GM13976 (cell line): ENCODE measurements at regions not wholly inside any gene's neighbourhood (a gene's known extent, or its start where the extent isn't known, plus 50 kb on each side); places are given as distances from the start of the nearest gene placed in this dataset.

Experiments
- DNase-seq: peaks from one replicate; pipeline ENCODE4 v3.0.0; 2012; ENCODE audit warnings: low spot score
- CTCF ChIP-seq: IDR thresholded peaks from 2 replicates; pipeline ENCODE4 v1.5.1; 2012; ENCODE audit warnings: borderline replicate concordance, mild to moderate bottlenecking; ENCODE audit not compliant: insufficient read depth; ENCODE audit errors: extremely low read depth, missing control alignments, control extremely low read depth
- in situ Hi-C: fragments of 300-500 bp; cut with MboI; formaldehyde crosslinking; loops from one replicate; pipeline ENCODE4 v1.12.0; 2022; ENCODE audit warnings: low sequenced_read_pairs, mixed read lengths, inconsistent platforms; ENCODE audit not compliant: unreplicated experiment

GRCh38 chr3:135629701-135630408 is 335.7 kb upstream of the PPP2R3A start:
- in situ Hi-C loops, result no loop called here
- DNase-seq, result no peak

GRCh38 chr3:135632556-135633065 is 332.9 kb upstream of the PPP2R3A start:
- TF ChIP-seq CTCF, result no peak
- in situ Hi-C loops, result no loop called here
- DNase-seq, result no peak

More at GRCh38 chr3:135629701-135630408, 335.7 kb upstream of the PPP2R3A start:
- TF ChIP-seq CTCF, result no peak

GRCh38 chr3:135633078-135633477 is 332.4 kb upstream of the PPP2R3A start:
- no peak for DNase-seq
- TF ChIP-seq CTCF, result no peak
- in situ Hi-C loops, result no loop called here

GRCh38 chr3:135636596-135636995 is 328.9 kb upstream of the PPP2R3A start:
- TF ChIP-seq CTCF, result no peak
- DNase-seq, result no peak
- in situ Hi-C loops, result no loop called here

GRCh38 chr3:135637013-135637412 is 328.5 kb upstream of the PPP2R3A start:
- no peak for TF ChIP-seq CTCF
- no peak for DNase-seq
- in situ Hi-C loops, result no loop called here

GRCh38 chr3:135641761-135642160 is 323.8 kb upstream of the PPP2R3A start:
- in situ Hi-C loops, result no loop called here
- no peak for DNase-seq
- TF ChIP-seq CTCF, result no peak
